Endothelial cell (in vitro differentiated cells): ENCODE measurements at regions not wholly inside any gene's neighbourhood (a gene's known extent, or its start where the extent isn't known, plus 50 kb on each side); places are given as distances from the start of the nearest gene placed in this dataset.

Experiments
- DNase-seq: peaks from one replicate; pipeline ENCODE4 v3.0.0; 2021; ENCODE audit warnings: low spot score
- H3K27ac Mint-ChIP-seq: one replicate; pipeline ENCODE4 v1.8.0; 2021; ENCODE audit warnings: mixed read lengths, inconsistent platforms; ENCODE audit not compliant: unreplicated experiment
- H3K27me3 Mint-ChIP-seq: one replicate; pipeline ENCODE4 v1.8.0; 2021; ENCODE audit warnings: mild to moderate bottlenecking, moderate library complexity, mixed read lengths, inconsistent platforms; ENCODE audit not compliant: unreplicated experiment
- H3K36me3 Mint-ChIP-seq: one replicate; pipeline ENCODE4 v1.8.0; 2021; ENCODE audit warnings: mild to moderate bottlenecking, low read depth, mixed read lengths, inconsistent platforms; ENCODE audit not compliant: unreplicated experiment
- H3K4me1 Mint-ChIP-seq: one replicate; pipeline ENCODE4 v1.8.0; 2021; ENCODE audit warnings: mild to moderate bottlenecking, mixed read lengths, inconsistent platforms; ENCODE audit not compliant: unreplicated experiment
- H3K4me3 Mint-ChIP-seq: one replicate; pipeline ENCODE4 v1.8.0; 2021; ENCODE audit warnings: mild to moderate bottlenecking, mixed read lengths, inconsistent platforms; ENCODE audit not compliant: unreplicated experiment
- H3K9me3 Mint-ChIP-seq: one replicate; pipeline ENCODE4 v1.8.0; 2021; ENCODE audit warnings: mixed read lengths, inconsistent platforms; ENCODE audit not compliant: unreplicated experiment
- CTCF ChIP-seq: fragments of 200-600 bp; sonication (generic); IDR thresholded peaks from one replicate; pipeline ENCODE4 v1.5.0; 2021; ENCODE audit warnings: antibody characterized with exemption; ENCODE audit not compliant: unreplicated experiment

- no peak for TF ChIP-seq CTCF
- DNase-seq = no peak
- H3K27me3 Mint-ChIP-seq = peaks cover 3% of the 10 kb centered on the region
- H3K36me3 Mint-ChIP-seq = no peaks in the 10 kb centered on the region
- H3K4me1 Mint-ChIP-seq = no peaks in the 10 kb centered on the region
- no peaks in the 10 kb centered on the region for H3K9me3 Mint-ChIP-seq
- H3K27ac Mint-ChIP-seq = no peak overlapping the region
- no peak overlapping the region for H3K4me3 Mint-ChIP-seq
Measured at GRCh38 chr1:219795363-219795917, 132.9 kb downstream of the SLC30A10 start.

- Mint-ChIP-seq H3K9me3 (no peaks in the 10 kb centered on the region), H3K4me3 (no peak overlapping the region), H3K36me3 (no peaks in the 10 kb centered on the region), H3K27ac (no peak overlapping the region), H3K4me1 (no peaks in the 10 kb centered on the region), H3K27me3 (peaks cover 2% of the 10 kb centered on the region)
- DNase-seq = no peak
- TF ChIP-seq CTCF = no peak
Measured at GRCh38 chr1:219794085-219794743, 134.1 kb downstream of the SLC30A10 start.

GRCh38 chr1:219792337-219793021 lies 135.9 kb downstream of the SLC30A10 start:
- no peak overlapping the region for H3K27ac Mint-ChIP-seq
- DNase-seq = no peak
- peaks cover 2% of the 10 kb centered on the region for H3K4me1 Mint-ChIP-seq
- H3K9me3 Mint-ChIP-seq = no peaks in the 10 kb centered on the region
- H3K36me3 Mint-ChIP-seq = no peaks in the 10 kb centered on the region
- peaks cover 2% of the 10 kb centered on the region for H3K27me3 Mint-ChIP-seq
- TF ChIP-seq CTCF = no peak
- no peak overlapping the region for H3K4me3 Mint-ChIP-seq

- Mint-ChIP-seq H3K4me3 (no peak overlapping the region), H3K9me3 (no peaks in the 10 kb centered on the region), H3K4me1 (peaks cover 2% of the 10 kb centered on the region), H3K27ac (no peak overlapping the region), H3K27me3 (peaks cover 2% of the 10 kb centered on the region), H3K36me3 (no peaks in the 10 kb centered on the region)
- TF ChIP-seq CTCF = no peak
- DNase-seq = no peak
Measured at GRCh38 chr1:219791766-219792165, 136.6 kb downstream of the SLC30A10 start.
